HFFc6 (cell line): ENCODE measurements at regions not wholly inside any gene's neighbourhood (a gene's known extent, or its start where the extent isn't known, plus 50 kb on each side); places are given as distances from the start of the nearest gene placed in this dataset.

Source experiments
- DNase-seq: peaks from one replicate; pipeline ENCODE4 v3.0.0-alpha.2; 2018
- H3K27ac Mint-ChIP-seq: 2 replicates; pipeline ENCODE4 v1.8.0; 2020; ENCODE audit warnings: mild to moderate bottlenecking, mixed read lengths
- H3K27me3 Mint-ChIP-seq: 2 replicates; pipeline ENCODE4 v1.8.0; 2021; ENCODE audit warnings: mild to moderate bottlenecking, moderate library complexity, mixed read lengths; ENCODE audit not compliant: insufficient read depth
- H3K36me3 Mint-ChIP-seq: 2 replicates; pipeline ENCODE4 v1.8.0; 2021; ENCODE audit warnings: low read depth, mixed read lengths
- H3K4me1 Mint-ChIP-seq: 2 replicates; pipeline ENCODE4 v1.8.0; 2020; ENCODE audit warnings: low read depth, mixed read lengths
- H3K4me3 Mint-ChIP-seq: 2 replicates; pipeline ENCODE4 v1.8.0; 2020; ENCODE audit warnings: mild to moderate bottlenecking, moderate library complexity, mixed read lengths
- H3K9me3 Mint-ChIP-seq: 2 replicates; pipeline ENCODE4 v1.8.0; 2020; ENCODE audit warnings: mild to moderate bottlenecking, mixed read lengths
- CTCF ChIP-seq: fragments of 200-600 bp; sonication (generic); IDR thresholded peaks from 2 replicates; pipeline ENCODE4 v1.5.0; 2021; ENCODE audit warnings: antibody characterized with exemption, mild to moderate bottlenecking

- TF ChIP-seq CTCF = no peak
- Mint-ChIP-seq H3K9me3 (peaks cover 60% of the 10 kb centered on the region), H3K27me3 (no peaks in the 10 kb centered on the region), H3K4me3 (no peak overlapping the region), H3K27ac (no peak overlapping the region), H3K4me1 (no peaks in the 10 kb centered on the region), H3K36me3 (peaks cover 7% of the 10 kb centered on the region; the same call in 1 of the 2 replicates)
- no peak for DNase-seq
Measured at GRCh38 chr1:82795508-82796149, 994.9 kb downstream of the ADGRL2 start.

GRCh38 chr1:82792151-82792550, 991.4 kb downstream of the ADGRL2 start:
- no peak for DNase-seq
- peaks cover 8% of the 10 kb centered on the region; the same call in 1 of the 2 replicates for H3K36me3 Mint-ChIP-seq
- no peak overlapping the region for H3K27ac Mint-ChIP-seq
- H3K27me3 Mint-ChIP-seq = no peaks in the 10 kb centered on the region
- no peak for TF ChIP-seq CTCF
- no peaks in the 10 kb centered on the region for H3K4me1 Mint-ChIP-seq
- H3K9me3 Mint-ChIP-seq = peaks cover 63% of the 10 kb centered on the region
- no peak overlapping the region for H3K4me3 Mint-ChIP-seq

DNA sequence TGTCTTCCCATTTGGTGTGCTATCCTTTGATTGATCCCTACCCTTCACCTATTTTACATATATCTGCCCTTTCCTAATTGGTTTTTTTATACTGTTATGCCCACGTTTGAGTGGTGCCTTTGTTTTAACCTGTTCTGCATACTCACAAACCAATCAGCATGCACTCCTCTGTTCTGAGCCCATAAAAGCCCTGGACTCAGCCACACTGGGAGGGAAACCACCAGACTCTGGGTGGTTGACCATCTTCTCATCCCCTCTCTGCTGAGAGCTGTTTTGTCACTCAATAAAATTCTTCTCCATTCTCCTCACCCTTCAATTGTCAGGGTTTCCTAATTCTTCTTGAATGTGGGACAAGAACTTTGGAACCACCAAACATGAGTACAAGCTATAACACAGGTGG, 989.8 kb downstream of the ADGRL2 start:
- Mint-ChIP-seq H3K27me3 (no peaks in the 10 kb centered on the region), H3K9me3 (peaks cover 61% of the 10 kb centered on the region), H3K4me3 (no peak overlapping the region), H3K27ac (no peak overlapping the region), H3K36me3 (peaks cover 8% of the 10 kb centered on the region; the same call in 1 of the 2 replicates), H3K4me1 (no peaks in the 10 kb centered on the region)
- DNase-seq = no peak
- TF ChIP-seq CTCF = no peak

GRCh38 chr1:82788660-82789059, 987.9 kb downstream of the ADGRL2 start:
- Mint-ChIP-seq H3K9me3 (peaks cover 43% of the 10 kb centered on the region), H3K27me3 (no peaks in the 10 kb centered on the region), H3K27ac (no peak overlapping the region), H3K4me1 (no peaks in the 10 kb centered on the region), H3K36me3 (peaks cover 8% of the 10 kb centered on the region; the same call in 1 of the 2 replicates), H3K4me3 (no peak overlapping the region)
- TF ChIP-seq CTCF = no peak
- DNase-seq = no peak

- peaks cover 8% of the 10 kb centered on the region; the same call in 1 of the 2 replicates for H3K36me3 Mint-ChIP-seq
- TF ChIP-seq CTCF = no peak
Measured at GRCh38 chr1:82788038-82788437, 987.3 kb downstream of the ADGRL2 start.

More at GRCh38 chr1:82788038-82788437, 987.3 kb downstream of the ADGRL2 start:
- no peak overlapping the region for H3K4me3 Mint-ChIP-seq
- peaks cover 40% of the 10 kb centered on the region for H3K9me3 Mint-ChIP-seq
- H3K27ac Mint-ChIP-seq = no peak overlapping the region
- no peaks in the 10 kb centered on the region for H3K27me3 Mint-ChIP-seq
- no peak for DNase-seq
- no peaks in the 10 kb centered on the region for H3K4me1 Mint-ChIP-seq
